Dendritic cell treated with granulocyte-macrophage colony-stimulating factor and Interleukin-4, amounts not matched to agents 40 ng/mL and 50 ng/mL, for 4 days (primary cell): ENCODE measurements at regions not wholly inside any gene's neighbourhood (a gene's known extent, or its start where the extent isn't known, plus 50 kb on each side); places are given as distances from the start of the nearest gene placed in this dataset.

Source experiments
- H3K27ac Mint-ChIP-seq: one replicate; pipeline ENCODE4 v1.8.0; 2022; ENCODE audit warnings: mild to moderate bottlenecking, mixed read lengths
- H3K27me3 Mint-ChIP-seq: one replicate; pipeline ENCODE4 v1.8.0; 2022; ENCODE audit warnings: mild to moderate bottlenecking, mixed read lengths
- H3K36me3 Mint-ChIP-seq: one replicate; pipeline ENCODE4 v1.8.0; 2022; ENCODE audit warnings: low read depth, mixed read lengths
- H3K4me1 Mint-ChIP-seq: one replicate; pipeline ENCODE4 v1.8.0; 2022; ENCODE audit warnings: low read depth, mixed read lengths
- H3K4me3 Mint-ChIP-seq: one replicate; pipeline ENCODE4 v1.8.0; 2022; ENCODE audit warnings: mild to moderate bottlenecking, moderate library complexity, mixed read lengths
- H3K9me3 Mint-ChIP-seq: one replicate; pipeline ENCODE4 v1.8.0; 2022; ENCODE audit warnings: mixed read lengths
- intact Hi-C: fragments of 100-400 bp; cut with micrococcal nuclease; formaldehyde crosslinking; loops from one replicate; pipeline ENCODE4 v1.15.0; 2022

DNA sequence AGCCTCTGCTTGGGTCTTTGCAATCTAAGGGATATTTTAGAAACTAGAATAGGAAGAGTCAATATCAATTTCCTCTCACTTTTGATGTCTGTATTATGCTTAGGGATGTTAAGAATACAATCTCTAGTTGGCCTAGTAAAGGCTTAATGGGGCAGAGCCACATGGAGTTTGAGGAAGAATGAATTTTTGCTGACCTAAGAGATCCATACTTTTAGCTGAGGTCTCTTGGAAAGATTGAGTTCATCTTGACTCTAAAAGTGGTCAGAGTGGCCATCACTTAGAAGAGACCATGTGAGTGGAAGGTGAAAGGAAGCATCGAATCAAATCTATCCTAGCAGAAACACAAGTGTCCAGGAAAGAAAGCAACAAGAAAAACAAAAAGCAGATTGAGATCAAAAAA is 92.2 kb upstream of the SLC28A3 start:
- Mint-ChIP-seq H3K4me3 (no peak overlapping the region), H3K4me1 (no peaks in the 10 kb centered on the region), H3K9me3 (no peaks in the 10 kb centered on the region), H3K27me3 (no peaks in the 10 kb centered on the region), H3K36me3 (no peaks in the 10 kb centered on the region), H3K27ac (no peak overlapping the region)
- intact Hi-C loops = no loop called here

DNA sequence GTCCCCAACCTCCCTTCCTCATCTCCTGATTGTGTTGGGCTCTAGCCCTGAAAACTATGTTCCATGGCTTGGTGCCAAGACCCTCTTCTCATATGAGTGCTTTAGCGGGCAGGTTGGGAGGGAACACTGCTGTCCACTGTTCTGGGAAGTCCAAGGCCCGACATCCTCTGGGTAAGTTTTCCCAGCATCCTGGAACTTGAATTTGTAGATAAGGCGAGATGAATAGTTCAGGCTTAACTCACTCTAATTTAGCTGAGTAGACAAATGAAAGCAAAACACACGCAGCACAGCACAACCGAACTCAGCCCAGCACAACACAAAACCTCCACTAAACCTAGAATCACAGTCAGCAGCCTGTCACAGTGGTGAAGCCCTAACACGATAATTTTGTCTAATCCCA is 95.3 kb upstream of the SLC28A3 start:
- no peaks in the 10 kb centered on the region for H3K27me3 Mint-ChIP-seq
- H3K9me3 Mint-ChIP-seq = no peaks in the 10 kb centered on the region
- no peaks in the 10 kb centered on the region for H3K4me1 Mint-ChIP-seq
- H3K4me3 Mint-ChIP-seq = no peak overlapping the region
- H3K27ac Mint-ChIP-seq = no peak overlapping the region
- intact Hi-C loops = no loop called here
- no peaks in the 10 kb centered on the region for H3K36me3 Mint-ChIP-seq

DNA sequence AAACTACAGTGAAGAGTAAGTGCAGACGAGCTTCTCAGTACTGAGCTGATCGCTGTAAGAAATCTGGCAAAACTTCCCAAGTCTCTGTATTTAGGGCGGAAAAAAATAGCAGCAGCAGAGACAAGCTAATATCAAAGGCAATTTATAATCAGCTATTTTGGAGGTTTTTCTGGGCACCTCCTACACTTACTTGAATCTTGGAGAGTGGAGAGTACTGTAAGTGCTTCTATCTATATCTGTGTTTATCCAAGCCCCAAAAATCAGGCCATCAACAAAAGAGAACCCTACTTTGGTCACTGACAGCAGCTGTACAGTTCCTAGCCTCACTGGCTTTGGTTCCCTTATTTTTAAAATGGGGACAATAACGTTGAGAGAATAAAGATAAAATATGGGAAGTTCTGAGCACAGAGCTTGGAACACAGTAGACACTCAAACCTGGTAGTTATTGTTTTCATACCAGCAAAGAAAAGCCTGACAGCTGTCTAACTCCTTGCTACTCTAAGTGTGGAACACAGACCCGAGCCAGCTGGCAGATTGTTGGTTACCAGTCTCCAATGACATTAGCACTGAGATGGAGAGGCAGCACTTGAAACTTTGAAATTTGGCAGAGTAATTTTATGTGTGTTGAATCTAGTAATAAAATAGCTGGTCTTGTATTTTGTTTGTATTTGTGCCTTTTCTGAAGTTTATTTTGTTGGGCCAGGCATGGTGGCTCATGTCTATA is 96.0 kb upstream of the SLC28A3 start:
- Mint-ChIP-seq H3K9me3 (no peaks in the 10 kb centered on the region), H3K36me3 (no peaks in the 10 kb centered on the region), H3K4me1 (no peaks in the 10 kb centered on the region), H3K27me3 (no peaks in the 10 kb centered on the region), H3K27ac (no peak overlapping the region), H3K4me3 (no peak overlapping the region)
- intact Hi-C loops = no loop called here

DNA sequence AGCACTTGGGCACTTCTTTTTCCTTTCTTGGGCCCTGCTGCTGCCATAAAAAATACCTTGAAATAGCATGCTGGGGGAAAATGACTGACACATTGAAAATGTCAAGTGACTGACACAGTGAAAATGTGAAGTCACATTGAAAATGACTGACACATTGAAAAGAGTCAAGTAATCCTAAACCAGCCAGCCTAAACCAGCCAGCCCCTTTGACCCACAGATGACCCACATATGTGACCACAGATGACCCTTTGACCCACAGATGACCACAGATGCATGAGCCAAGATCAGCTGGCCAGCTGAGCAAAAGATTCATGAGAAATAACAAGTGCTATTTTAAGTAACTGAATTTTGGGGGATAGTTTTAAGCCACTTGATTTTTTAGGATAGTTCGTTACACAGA is 97.8 kb upstream of the SLC28A3 start:
- Mint-ChIP-seq H3K27me3 (no peaks in the 10 kb centered on the region), H3K9me3 (no peaks in the 10 kb centered on the region), H3K36me3 (no peaks in the 10 kb centered on the region), H3K27ac (no peak overlapping the region), H3K4me3 (no peak overlapping the region), H3K4me1 (no peaks in the 10 kb centered on the region)
- intact Hi-C loops = no loop called here

DNA sequence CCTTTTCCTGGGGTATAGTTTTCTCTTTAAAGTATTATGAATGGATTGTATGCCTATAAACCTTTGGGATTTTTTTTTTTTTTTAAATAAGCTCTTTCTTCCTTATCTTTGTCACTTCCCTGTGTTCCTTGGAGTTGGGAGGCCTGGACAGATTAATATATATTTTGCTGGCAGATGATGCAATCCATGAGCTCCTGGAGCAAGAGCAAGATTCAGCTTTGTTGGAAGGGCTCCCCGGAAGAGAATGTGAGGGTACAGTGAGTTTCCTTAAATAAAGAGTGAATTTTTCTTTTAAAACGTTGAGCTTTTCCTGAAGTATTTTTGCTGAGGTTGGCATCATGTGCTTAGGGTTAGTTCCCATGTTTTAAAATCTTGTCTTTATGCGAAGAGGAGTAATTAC is 98.7 kb upstream of the SLC28A3 start:
- H3K9me3 Mint-ChIP-seq = no peaks in the 10 kb centered on the region
- H3K4me1 Mint-ChIP-seq = no peaks in the 10 kb centered on the region

DNA sequence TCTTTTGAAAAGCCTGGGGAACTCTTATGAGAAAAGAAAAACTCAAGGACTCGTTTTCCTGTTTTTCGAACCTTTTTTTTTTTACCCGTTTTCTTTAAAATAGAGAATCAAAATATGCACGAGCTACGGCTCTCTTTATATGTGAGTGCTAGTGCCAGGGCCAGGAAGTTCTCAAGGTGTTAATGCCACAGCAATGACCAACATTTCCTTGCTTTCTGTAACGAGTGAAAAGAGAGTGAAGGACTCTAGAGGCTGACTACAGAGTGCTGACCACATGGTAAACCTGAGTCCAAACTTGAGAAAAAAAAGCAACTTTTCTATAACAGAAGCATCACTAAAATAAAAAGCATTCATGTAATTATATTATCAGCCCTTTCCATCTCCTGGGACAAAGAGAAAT is 102.2 kb upstream of the SLC28A3 start:
- intact Hi-C loops = no loop called here
- no peaks in the 10 kb centered on the region for H3K4me1 Mint-ChIP-seq
- H3K27me3 Mint-ChIP-seq = no peaks in the 10 kb centered on the region
- no peak overlapping the region for H3K4me3 Mint-ChIP-seq
- no peak overlapping the region for H3K27ac Mint-ChIP-seq
- H3K9me3 Mint-ChIP-seq = no peaks in the 10 kb centered on the region
- no peaks in the 10 kb centered on the region for H3K36me3 Mint-ChIP-seq

More for the DNA sequence above, 98.7 kb upstream of the SLC28A3 start:
- intact Hi-C loops = no loop called here
- Mint-ChIP-seq H3K27me3 (no peaks in the 10 kb centered on the region), H3K36me3 (no peaks in the 10 kb centered on the region), H3K4me3 (no peak overlapping the region), H3K27ac (no peak overlapping the region)

DNA sequence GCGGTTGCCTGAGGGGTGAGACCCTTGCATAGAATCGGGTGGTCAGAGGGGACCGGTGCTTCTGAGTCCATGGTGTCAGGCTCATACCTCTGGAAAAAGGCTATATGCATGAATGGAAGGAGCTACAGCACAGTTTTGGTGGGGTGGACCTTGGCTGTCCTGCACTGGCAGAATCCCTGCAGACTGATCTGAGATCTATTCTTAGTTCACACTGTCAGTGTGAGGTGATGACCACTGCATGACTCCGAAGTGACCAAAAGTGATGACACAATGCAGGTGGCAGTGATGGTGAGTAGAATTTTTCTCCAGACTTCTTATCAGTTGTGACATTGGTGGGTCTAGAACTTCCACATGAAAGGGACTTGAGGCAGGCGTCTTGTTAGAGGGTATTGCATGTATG is 105.2 kb upstream of the SLC28A3 start:
- Mint-ChIP-seq H3K27ac (no peak overlapping the region), H3K4me3 (no peak overlapping the region), H3K9me3 (no peaks in the 10 kb centered on the region), H3K27me3 (no peaks in the 10 kb centered on the region), H3K36me3 (no peaks in the 10 kb centered on the region), H3K4me1 (no peaks in the 10 kb centered on the region)
- intact Hi-C loops = no loop called here

DNA sequence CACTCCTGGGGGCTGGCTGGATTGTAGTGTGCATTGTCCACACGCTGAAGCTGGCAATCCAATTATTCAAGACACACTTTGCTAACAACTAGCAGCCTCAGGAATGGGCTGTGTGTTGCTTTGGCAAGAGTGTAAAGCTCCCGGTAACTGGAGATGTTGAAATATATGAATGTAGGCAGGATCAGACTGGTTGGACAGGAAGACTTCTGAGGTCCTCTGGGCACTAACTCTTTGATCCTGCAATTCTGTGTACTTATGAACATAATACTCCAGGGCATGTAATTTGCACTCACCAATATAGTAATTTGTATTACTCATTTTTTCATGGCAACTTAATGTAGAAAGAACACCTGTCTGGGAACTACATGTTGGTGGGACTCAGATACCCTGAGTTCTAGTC is 106.7 kb upstream of the SLC28A3 start:
- Mint-ChIP-seq H3K36me3 (no peaks in the 10 kb centered on the region), H3K4me1 (no peaks in the 10 kb centered on the region), H3K4me3 (no peak overlapping the region), H3K9me3 (no peaks in the 10 kb centered on the region), H3K27ac (no peak overlapping the region), H3K27me3 (peaks cover 2% of the 10 kb centered on the region)
- intact Hi-C loops = no loop called here

DNA sequence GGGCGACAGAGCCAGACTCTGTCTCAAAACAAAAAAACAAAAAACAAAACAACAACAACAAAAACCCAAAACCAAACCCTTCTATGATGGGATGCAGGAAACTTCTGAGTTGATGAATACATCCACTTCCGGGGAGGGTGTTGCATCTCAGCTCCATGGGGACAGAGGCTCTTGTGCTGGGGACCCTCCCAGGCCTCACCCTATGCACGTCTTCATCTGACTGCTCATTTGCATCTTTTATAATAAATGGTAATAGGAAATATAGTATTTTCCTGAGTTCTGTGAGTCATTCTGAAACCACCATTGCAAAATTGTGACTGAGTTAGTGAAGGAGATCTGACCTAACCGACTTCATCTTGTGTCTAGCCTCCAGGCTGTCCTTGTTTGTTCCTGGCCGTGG is 109.5 kb upstream of the SLC28A3 start:
- intact Hi-C loops = no loop called here
- H3K4me3 Mint-ChIP-seq = no peak overlapping the region
- peaks cover 2% of the 10 kb centered on the region for H3K27me3 Mint-ChIP-seq
- no peak overlapping the region for H3K27ac Mint-ChIP-seq
- H3K4me1 Mint-ChIP-seq = no peaks in the 10 kb centered on the region
- no peaks in the 10 kb centered on the region for H3K36me3 Mint-ChIP-seq
- H3K9me3 Mint-ChIP-seq = no peaks in the 10 kb centered on the region

DNA sequence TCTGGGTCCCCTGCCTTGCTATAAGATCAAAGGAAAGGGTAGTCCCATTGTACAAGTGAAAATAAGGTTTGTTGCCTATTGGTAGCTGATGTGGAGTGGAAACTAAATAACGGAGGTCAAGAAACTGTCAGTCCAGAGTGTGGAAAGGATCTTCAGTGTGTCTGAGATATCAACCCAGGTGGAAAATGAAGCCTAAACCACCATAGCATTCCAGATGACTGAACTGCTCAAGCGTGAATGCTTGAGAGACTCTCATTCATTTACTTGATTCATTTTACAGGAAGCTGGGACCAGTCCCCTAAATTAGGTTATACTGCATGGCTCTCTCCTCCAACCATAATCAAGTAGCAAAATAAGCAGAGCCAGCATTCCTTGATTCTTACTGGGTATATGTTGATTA is 116.0 kb upstream of the SLC28A3 start:
- Mint-ChIP-seq H3K27me3 (peaks cover under 1% of the 10 kb centered on the region), H3K36me3 (no peaks in the 10 kb centered on the region), H3K4me3 (no peak overlapping the region), H3K9me3 (no peaks in the 10 kb centered on the region), H3K4me1 (no peaks in the 10 kb centered on the region), H3K27ac (no peak overlapping the region)
- intact Hi-C loops = no loop called here

DNA sequence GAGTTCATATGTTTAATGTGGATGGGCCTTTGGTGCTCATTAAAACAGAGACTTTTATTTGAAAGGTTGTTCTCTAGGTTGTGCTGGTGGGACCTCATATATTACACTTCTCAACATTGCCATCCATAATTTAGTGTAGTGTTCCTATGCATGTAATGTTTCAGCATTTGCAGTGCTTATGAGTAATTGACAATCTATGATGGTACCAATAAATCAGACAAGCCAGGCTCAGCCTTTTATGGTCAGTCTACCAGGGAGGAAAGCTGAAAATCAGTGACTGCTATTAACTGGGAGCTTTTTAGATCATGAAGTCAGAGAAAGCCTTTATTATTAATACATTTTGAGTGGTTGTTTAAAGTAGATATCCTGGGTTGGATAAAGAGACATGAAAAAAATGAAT is 120.1 kb upstream of the SLC28A3 start:
- H3K4me1 Mint-ChIP-seq = no peaks in the 10 kb centered on the region
- H3K36me3 Mint-ChIP-seq = no peaks in the 10 kb centered on the region
- intact Hi-C loops = no loop called here
- no peaks in the 10 kb centered on the region for H3K9me3 Mint-ChIP-seq
- no peak overlapping the region for H3K4me3 Mint-ChIP-seq
- H3K27ac Mint-ChIP-seq = no peak overlapping the region
- H3K27me3 Mint-ChIP-seq = no peaks in the 10 kb centered on the region

DNA sequence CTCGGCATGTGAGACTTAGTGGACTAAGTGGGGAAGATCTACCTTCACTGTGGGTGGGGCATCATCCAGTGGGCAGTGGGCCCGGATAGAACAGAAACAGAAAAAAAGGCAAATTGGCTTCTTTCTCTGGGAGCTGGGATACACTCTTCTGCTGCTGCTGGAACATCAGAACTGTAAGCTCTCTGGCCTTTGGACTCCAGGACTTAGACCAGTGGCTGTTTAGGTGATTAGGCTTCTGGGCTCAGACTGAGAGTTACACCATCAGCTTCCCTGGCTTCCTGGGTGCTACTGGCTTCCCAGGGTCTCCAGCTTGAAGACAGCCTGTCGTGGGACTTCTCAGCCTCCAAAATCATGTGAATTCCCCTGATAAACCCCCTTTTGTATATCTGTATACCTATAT is 122.7 kb upstream of the SLC28A3 start:
- Mint-ChIP-seq H3K4me1 (no peaks in the 10 kb centered on the region), H3K9me3 (no peaks in the 10 kb centered on the region), H3K4me3 (no peak overlapping the region), H3K36me3 (no peaks in the 10 kb centered on the region), H3K27me3 (no peaks in the 10 kb centered on the region), H3K27ac (no peak overlapping the region)
- intact Hi-C loops = no loop called here

DNA sequence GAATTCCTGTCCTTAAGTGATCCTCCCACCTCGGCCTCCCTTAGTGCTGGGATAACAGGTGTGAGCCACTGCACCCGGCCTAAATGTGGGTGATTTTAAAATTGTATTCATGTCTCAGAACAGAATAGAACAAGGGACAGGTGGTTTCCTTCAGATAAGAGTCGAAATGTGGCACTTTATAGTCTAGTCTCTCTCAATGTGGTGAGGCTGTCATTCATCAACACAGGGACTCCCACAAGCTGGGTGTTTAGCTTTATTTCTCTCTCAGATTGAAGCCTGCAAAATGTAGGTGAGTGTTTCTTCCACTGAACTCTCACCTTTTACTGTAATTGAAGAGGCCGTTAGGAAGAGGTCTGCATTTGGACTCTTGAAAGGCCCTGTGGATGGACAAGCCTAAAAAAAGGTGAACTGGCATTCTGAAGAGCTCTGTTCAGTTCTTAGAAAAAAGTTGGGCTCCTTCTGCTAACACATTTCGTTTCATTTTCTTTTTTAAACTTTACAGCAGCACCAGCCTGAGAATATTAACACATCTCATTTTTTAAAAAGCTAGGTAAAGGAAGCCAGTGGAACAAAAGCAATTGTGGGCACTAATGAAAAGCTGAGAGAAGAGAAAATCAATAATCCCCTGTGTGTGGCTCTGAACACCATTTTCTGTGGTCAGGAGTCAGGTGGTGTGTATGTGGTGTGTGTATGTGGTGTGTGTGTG is 126.2 kb upstream of the SLC28A3 start:
- no peak overlapping the region for H3K4me3 Mint-ChIP-seq
- no peaks in the 10 kb centered on the region for H3K27me3 Mint-ChIP-seq
- H3K4me1 Mint-ChIP-seq = no peaks in the 10 kb centered on the region
- no peaks in the 10 kb centered on the region for H3K9me3 Mint-ChIP-seq
- H3K36me3 Mint-ChIP-seq = no peaks in the 10 kb centered on the region
- H3K27ac Mint-ChIP-seq = no peak overlapping the region
- intact Hi-C loops = no loop called here

DNA sequence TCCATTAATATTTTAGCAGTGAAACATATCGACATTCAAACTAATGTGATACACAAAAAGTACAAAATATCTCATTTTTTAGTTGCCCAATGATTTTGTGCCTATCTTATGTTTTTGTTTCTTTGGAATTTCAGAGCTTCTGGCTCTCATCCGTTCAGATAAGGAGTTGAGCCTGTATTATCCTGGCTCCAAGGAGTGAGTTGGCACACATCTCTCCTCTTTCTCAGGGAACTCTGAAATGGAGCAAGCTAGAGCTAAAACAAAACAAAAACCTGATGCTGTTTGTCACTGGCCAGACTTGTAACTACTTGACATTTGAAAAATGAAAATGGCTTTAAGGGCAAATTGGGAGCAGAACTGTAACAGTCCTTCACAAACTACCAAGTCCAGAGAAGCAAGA is 131.3 kb upstream of the SLC28A3 start:
- no peaks in the 10 kb centered on the region for H3K36me3 Mint-ChIP-seq
- intact Hi-C loops = no loop called here
- H3K9me3 Mint-ChIP-seq = peaks cover 5% of the 10 kb centered on the region
- H3K4me3 Mint-ChIP-seq = no peak overlapping the region
- no peak overlapping the region for H3K27ac Mint-ChIP-seq
- H3K4me1 Mint-ChIP-seq = no peaks in the 10 kb centered on the region
- H3K27me3 Mint-ChIP-seq = no peaks in the 10 kb centered on the region

DNA sequence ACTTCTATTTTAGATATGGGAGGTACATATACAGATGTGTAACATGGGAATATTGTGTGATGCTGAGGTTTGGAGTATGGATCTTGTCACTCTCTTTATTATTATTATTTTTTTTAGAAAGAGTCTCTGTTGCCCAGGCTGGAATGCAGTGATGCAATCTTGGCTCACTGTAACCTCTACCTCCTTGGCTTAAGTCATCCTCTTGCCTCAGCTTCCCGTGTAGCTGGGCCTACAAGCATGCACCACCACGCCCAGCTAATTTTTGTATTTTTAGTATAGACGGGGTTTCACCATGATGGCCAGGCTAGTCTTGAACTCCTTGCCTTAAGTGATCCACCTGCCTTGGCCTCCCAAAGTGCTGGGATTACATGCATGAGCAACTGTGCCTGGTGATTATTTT is 138.4 kb upstream of the SLC28A3 start:
- intact Hi-C loops = no loop called here
- Mint-ChIP-seq H3K4me1 (no peaks in the 10 kb centered on the region), H3K27ac (no peak overlapping the region), H3K4me3 (no peak overlapping the region), H3K36me3 (no peaks in the 10 kb centered on the region), H3K27me3 (no peaks in the 10 kb centered on the region), H3K9me3 (peaks cover 5% of the 10 kb centered on the region)
